BLaER1 (cell line): ENCODE measurements at regions not wholly inside any gene's neighbourhood (a gene's known extent, or its start where the extent isn't known, plus 50 kb on each side); places are given as distances from the start of the nearest gene placed in this dataset.
"Not testable (repeated sequence)": the region's sequence is repeated elsewhere in the genome, so short reads cannot be mapped to it uniquely, and the experiment has no call there.

Experiments used
- H3K27ac ChIP-seq: shearing (Covaris generic); formaldehyde crosslinking; 2 replicates; pipeline ENCODE4 v1.8.1; 2022
- H3K27me3 ChIP-seq: shearing (Covaris generic); formaldehyde crosslinking; 2 replicates; pipeline ENCODE4 v1.8.1; 2022
- H3K36me3 ChIP-seq: shearing (Covaris generic); formaldehyde crosslinking; 2 replicates; pipeline ENCODE4 v1.8.1; 2022
- H3K4me1 ChIP-seq: shearing (Covaris generic); formaldehyde crosslinking; 2 replicates; pipeline ENCODE4 v1.8.1; 2022
- H3K4me2 ChIP-seq: shearing (Covaris generic); formaldehyde crosslinking; 2 replicates; pipeline ENCODE4 v1.8.1; 2022
- H3K4me3 ChIP-seq: shearing (Covaris generic); formaldehyde crosslinking; 2 replicates; pipeline ENCODE4 v1.8.1; 2022
- H3K9ac ChIP-seq: shearing (Covaris generic); formaldehyde crosslinking; 2 replicates; pipeline ENCODE4 v1.8.1; 2022
- H3K9me3 ChIP-seq: shearing (Covaris generic); formaldehyde crosslinking; 2 replicates; pipeline ENCODE4 v1.8.1; 2022
- H4K20me1 ChIP-seq: shearing (Covaris generic); formaldehyde crosslinking; 2 replicates; pipeline ENCODE4 v1.8.1; 2022
- Cebpa-rat ChIP-seq: shearing (Covaris generic); IDR thresholded peaks from 2 replicates; pipeline ENCODE4 v1.8.1; 2022

DNA sequence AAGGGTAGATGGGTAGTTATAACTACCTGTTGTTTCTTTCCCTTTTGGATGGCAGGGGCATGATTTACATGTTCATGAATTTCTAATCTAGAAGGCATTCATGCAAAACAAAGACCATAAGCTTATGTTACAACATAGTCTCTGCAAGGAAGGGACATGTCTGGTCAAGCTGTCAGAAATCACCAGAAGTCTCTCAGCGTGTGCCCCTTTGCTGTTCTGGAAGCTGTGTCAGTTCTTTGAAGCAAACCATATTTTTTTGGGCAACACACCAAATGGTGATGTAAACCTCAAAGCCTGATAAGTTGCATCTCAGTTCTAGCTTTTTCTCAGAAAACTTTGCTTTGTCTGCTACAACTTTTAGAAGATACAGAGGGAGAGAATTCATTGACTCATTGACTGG lies 173.5 kb upstream of the CTAGE1 start:
- TF ChIP-seq Cebpa-rat: no peak
- Histone ChIP-seq H4K20me1 (no peaks in the 10 kb centered on the region), H3K27ac (no peak overlapping the region), H3K27me3 (no peaks in the 10 kb centered on the region), H3K4me2 (no peak overlapping the region), H3K4me1 (no peaks in the 10 kb centered on the region), H3K4me3 (no peak overlapping the region), H3K36me3 (no peaks in the 10 kb centered on the region), H3K9me3 (no peaks in the 10 kb centered on the region), H3K9ac (no peak overlapping the region)

DNA sequence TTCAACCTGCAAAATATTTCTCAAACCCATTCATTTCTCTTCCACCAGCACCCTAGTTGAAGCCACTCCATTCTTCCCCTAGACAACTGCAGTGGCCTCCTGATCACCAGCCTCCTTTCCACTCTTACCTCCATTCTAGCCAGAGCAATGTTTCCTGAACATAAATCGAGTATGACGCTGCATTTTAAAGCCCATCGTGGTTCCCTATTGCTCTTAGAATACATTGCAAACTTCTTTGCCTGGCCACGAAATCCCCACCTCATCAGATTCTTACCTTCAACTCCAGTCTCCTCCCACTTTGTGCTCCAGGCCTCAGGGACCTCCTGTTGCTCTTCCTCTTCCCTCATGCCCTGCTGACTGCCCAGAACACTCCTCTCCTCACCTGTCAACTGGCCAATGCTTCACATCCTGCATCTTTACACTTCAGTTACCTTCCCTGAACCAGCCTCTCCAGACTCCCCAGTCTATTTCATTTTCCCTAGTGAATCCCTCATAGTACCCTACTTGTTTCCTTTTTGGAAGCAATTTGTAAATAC lies 176.5 kb upstream of the CTAGE1 start:
- no peak overlapping the region for H3K4me3 ChIP-seq
- no peaks in the 10 kb centered on the region for H3K36me3 ChIP-seq
- H3K9ac ChIP-seq: no peak overlapping the region
- no peak overlapping the region for H3K4me2 ChIP-seq
- no peak overlapping the region for H3K27ac ChIP-seq
- H3K4me1 ChIP-seq: no peaks in the 10 kb centered on the region
- H3K9me3 ChIP-seq: no peaks in the 10 kb centered on the region
- TF ChIP-seq Cebpa-rat: no peak
- no peaks in the 10 kb centered on the region for H3K27me3 ChIP-seq
- H4K20me1 ChIP-seq: no peaks in the 10 kb centered on the region

DNA sequence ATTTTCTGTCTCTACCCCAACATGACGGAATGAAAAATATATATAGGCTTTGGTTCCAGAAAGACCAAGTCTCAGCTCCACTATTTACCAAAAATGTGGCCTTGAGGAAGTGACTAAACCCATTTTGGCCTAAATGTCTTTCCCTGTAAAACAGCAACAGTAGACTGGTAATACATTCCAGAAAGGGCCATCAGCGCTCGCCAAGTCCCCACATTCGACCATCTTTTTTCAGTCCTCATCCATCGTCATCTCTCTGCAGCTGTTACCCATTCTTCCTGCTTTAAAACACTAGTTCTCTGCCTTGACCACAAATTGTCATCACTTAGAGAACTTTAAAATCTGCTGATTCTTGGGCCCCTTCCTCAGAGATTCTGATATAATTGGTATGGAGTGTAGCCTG lies 183.8 kb upstream of the CTAGE1 start:
- Histone ChIP-seq H3K4me1 (no peaks in the 10 kb centered on the region), H3K27me3 (no peaks in the 10 kb centered on the region), H4K20me1 (no peaks in the 10 kb centered on the region), H3K27ac (no peak overlapping the region), H3K36me3 (no peaks in the 10 kb centered on the region), H3K4me3 (no peak overlapping the region), H3K4me2 (no peak overlapping the region), H3K9me3 (no peaks in the 10 kb centered on the region), H3K9ac (no peak overlapping the region)
- no peak for TF ChIP-seq Cebpa-rat

DNA sequence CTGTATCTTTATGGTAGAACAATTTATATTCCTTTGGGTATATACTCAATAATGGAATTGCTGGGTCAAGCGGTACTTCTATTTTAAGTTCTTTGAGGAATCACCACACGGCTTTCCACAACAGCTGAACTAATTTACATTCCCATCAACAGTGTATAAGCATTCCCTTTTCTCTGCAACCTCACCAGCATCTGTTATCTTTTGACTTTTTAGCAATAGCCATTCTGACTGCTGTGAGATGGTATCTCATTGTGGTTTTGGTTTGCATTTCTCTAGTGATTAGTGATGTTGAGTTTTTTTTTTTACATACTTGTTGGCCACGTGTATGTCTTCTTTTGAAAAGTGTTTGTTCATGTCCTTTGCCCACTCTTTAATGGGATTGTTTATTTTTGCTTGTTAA lies 184.7 kb upstream of the CTAGE1 start:
- not testable (repeated sequence) for H3K4me2 ChIP-seq, H3K27me3 ChIP-seq, H4K20me1 ChIP-seq, H3K4me3 ChIP-seq, H3K9me3 ChIP-seq, H3K36me3 ChIP-seq, H3K27ac ChIP-seq, H3K4me1 ChIP-seq, H3K9ac ChIP-seq

DNA sequence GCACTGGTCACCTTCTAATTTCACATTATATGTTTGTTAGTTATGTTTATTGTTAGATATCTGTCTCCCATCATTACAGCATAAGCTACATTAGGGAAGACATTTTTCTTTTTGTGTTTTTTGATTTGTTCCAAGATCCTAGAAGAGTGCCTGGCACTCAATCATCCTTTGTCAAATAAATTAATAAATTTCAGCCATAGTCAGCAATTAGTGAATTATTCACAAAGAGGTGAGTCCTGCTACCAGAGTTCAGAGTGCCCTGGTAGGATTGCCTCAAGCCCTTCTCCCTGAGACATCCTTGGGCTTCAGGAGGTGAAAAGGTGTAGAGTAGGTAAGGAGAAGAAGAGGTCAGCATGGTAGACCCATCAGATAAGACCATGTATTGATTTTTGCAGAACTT lies 186.2 kb upstream of the CTAGE1 start:
- no peak for TF ChIP-seq Cebpa-rat
- no peaks in the 10 kb centered on the region for H3K36me3 ChIP-seq
- H3K9ac ChIP-seq: no peak overlapping the region
- no peak overlapping the region for H3K27ac ChIP-seq
- no peaks in the 10 kb centered on the region for H3K9me3 ChIP-seq
- H3K27me3 ChIP-seq: no peaks in the 10 kb centered on the region
- H3K4me3 ChIP-seq: no peak overlapping the region
- no peaks in the 10 kb centered on the region for H3K4me1 ChIP-seq
- no peaks in the 10 kb centered on the region for H4K20me1 ChIP-seq
- no peak overlapping the region for H3K4me2 ChIP-seq

DNA sequence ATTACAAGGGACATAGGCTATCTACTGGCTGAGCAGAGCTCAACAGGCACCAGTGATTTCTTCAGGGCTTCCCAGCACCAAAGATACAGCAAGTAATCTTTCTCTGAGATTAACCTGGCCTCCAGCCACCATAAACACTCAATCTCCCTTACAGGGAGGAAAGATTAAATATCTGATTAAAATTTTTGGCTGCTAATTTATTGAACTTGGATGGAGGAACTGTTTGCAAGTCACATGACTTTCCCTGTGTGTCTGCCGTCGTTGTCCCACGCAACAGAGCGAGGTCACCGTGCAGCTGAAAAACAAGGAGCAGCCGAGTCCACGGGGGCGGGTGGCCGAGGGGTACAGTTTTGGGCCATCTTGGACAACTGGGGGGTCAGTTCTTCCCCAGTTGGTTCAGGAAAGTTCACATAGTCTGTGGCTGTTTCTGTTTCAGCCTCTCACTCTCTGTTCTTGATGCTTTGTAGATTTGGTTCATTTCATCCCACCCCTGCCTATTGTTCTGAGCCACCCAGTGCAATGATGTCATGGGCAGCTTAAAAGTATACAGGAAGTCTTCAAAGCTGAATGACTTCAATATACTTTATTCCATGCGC lies 186.8 kb upstream of the CTAGE1 start:
- Histone ChIP-seq H3K4me2 (no peak overlapping the region), H3K9ac (no peak overlapping the region), H3K4me1 (no peaks in the 10 kb centered on the region), H4K20me1 (no peaks in the 10 kb centered on the region), H3K9me3 (no peaks in the 10 kb centered on the region), H3K36me3 (no peaks in the 10 kb centered on the region), H3K27ac (no peak overlapping the region), H3K4me3 (no peak overlapping the region), H3K27me3 (no peaks in the 10 kb centered on the region)
- no peak for TF ChIP-seq Cebpa-rat

DNA sequence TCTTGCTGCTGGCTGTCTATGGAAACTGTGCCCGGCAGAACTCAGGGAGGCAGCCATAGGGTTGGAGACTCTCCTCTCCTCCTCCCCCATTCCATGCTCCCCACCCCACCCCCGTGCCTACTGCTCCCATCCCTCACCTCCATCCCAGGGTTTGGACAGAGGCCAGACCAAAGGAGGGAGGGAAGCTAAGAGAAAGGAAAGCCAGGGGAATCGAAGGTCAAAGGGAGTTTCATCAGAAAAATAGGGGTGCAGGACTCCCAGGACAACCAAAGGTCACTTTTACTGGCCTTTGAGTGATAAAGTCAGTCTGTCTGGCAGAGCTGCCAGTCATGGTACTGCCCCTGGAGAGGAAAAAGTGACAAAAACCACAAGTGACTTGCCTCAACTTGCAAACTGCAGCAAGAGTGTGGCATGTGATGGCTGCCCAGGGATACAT lies 187.3 kb upstream of the CTAGE1 start:
- Histone ChIP-seq H3K27me3 (no peaks in the 10 kb centered on the region), H3K27ac (no peak overlapping the region), H3K9ac (no peak overlapping the region), H4K20me1 (no peaks in the 10 kb centered on the region), H3K36me3 (no peaks in the 10 kb centered on the region), H3K4me3 (no peak overlapping the region), H3K9me3 (no peaks in the 10 kb centered on the region), H3K4me1 (no peaks in the 10 kb centered on the region), H3K4me2 (no peak overlapping the region)
- TF ChIP-seq Cebpa-rat: no peak

DNA sequence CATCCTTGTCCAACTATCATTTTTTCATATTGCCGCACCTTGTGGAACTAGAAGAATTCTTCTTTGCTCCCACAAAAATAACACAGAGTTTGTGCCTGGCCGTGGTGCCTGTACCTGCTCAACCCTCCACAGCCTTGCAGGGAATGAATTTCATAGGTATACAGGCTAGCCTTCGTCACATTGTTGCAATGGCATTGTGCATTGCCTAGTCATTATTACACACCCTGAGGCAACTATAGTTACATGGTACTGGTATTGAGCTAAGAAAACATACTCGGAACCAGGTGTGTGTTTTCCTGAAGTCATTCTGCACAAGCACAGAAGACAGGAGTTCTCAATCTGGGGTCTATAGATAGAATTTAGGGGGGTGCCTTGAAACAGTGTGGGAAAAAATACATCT lies 188.0 kb upstream of the CTAGE1 start:
- Histone ChIP-seq H3K4me2 (no peak overlapping the region), H3K36me3 (no peaks in the 10 kb centered on the region), H3K27me3 (no peaks in the 10 kb centered on the region), H4K20me1 (no peaks in the 10 kb centered on the region), H3K4me1 (no peaks in the 10 kb centered on the region), H3K4me3 (no peak overlapping the region), H3K9ac (no peak overlapping the region), H3K27ac (no peak overlapping the region), H3K9me3 (no peaks in the 10 kb centered on the region)
- no peak for TF ChIP-seq Cebpa-rat

DNA sequence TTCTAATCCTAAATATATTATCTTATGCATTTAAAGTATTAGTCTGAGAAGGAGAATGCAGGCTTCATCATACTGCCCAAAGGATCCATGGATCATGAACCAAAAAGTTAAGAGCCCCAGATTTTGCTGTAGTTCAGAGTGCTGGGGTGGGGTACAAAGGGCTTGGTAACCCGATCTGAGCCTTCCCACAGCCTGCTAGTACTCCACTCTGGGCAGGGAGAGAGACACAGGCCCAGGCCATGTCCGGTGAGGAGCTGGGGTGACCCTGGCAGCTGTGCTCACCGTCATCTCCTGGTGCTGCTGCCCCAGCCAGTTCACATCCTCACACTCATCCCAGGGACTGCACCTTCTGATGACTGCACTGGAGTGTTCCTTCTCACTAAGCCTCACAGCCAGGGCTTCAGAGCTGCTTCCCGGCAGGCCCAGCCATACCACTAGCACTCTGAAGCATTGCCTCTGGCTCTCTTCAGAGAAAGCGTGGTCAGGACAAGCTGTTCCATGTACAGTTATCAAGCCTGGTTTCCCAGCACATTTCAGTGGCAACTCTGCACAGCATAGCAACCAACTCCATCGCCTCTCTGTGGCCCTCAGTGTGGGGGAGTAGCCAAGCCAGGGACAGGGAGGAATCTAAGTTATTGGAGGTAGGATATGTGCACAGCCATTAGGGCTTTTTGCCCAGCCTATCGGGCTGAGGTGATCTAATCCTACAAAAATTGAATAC lies 189.0 kb upstream of the CTAGE1 start:
- Histone ChIP-seq H4K20me1 (no peaks in the 10 kb centered on the region), H3K4me1 (no peaks in the 10 kb centered on the region), H3K4me3 (no peak overlapping the region), H3K4me2 (no peak overlapping the region), H3K27me3 (no peaks in the 10 kb centered on the region), H3K36me3 (no peaks in the 10 kb centered on the region), H3K9me3 (no peaks in the 10 kb centered on the region), H3K9ac (no peak overlapping the region), H3K27ac (no peak overlapping the region)
- no peak for TF ChIP-seq Cebpa-rat

DNA sequence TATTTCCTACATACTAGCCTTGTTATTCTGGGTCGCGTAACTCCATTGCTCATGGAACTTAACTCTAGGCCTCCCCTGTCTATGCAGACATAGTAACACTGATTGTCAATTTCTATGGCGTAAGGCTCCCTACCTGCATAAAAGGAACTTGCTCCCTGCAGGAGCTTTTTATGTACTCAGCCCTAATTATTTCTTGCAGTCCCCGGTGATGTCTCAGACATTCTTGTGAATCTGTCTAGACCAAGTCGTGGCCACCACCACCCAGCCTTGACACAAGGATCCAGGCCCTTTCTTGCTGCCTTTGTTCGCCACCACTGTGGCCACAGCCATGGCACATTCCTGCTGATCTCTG lies 189.5 kb upstream of the CTAGE1 start:
- no peak overlapping the region for H3K9ac ChIP-seq
- H3K4me2 ChIP-seq: no peak overlapping the region
- H3K27ac ChIP-seq: no peak overlapping the region
- no peak overlapping the region for H3K4me3 ChIP-seq
- no peaks in the 10 kb centered on the region for H3K27me3 ChIP-seq
- TF ChIP-seq Cebpa-rat: no peak
- H3K4me1 ChIP-seq: no peaks in the 10 kb centered on the region
- no peaks in the 10 kb centered on the region for H3K9me3 ChIP-seq
- no peaks in the 10 kb centered on the region for H3K36me3 ChIP-seq
- no peaks in the 10 kb centered on the region for H4K20me1 ChIP-seq

DNA sequence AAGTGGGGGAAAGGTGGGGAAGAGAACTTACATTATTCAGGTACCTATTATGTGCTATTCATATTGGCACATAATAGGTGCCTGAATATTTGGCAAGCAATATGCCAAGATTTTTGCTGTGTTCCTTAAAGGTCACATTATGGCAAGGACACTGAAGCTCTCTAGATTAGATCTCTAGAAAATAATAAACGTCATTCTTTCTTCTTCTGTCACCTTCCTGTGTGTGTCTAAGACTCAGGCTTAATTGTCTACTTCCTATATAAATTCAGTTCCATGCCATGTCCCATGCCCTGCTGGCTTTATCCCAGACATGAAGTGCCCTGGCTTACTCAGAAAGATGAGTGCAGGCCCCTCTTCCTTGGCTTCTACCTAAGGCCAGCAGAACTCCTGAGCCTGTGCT lies 191.1 kb upstream of the CTAGE1 start:
- no peak for TF ChIP-seq Cebpa-rat
- H3K27me3 ChIP-seq: no peaks in the 10 kb centered on the region
- H3K4me2 ChIP-seq: no peak overlapping the region

More for the DNA sequence above, 191.1 kb upstream of the CTAGE1 start:
- no peaks in the 10 kb centered on the region for H3K4me1 ChIP-seq
- H3K9me3 ChIP-seq: no peaks in the 10 kb centered on the region
- H4K20me1 ChIP-seq: no peaks in the 10 kb centered on the region
- H3K36me3 ChIP-seq: no peaks in the 10 kb centered on the region
- no peak overlapping the region for H3K9ac ChIP-seq
- no peak overlapping the region for H3K4me3 ChIP-seq
- H3K27ac ChIP-seq: no peak overlapping the region
